Astrocyte (in vitro differentiated cells and primary cell): ENCODE measurements at regions not wholly inside any gene's neighbourhood (a gene's known extent, or its start where the extent isn't known, plus 50 kb on each side); places are given as distances from the start of the nearest gene placed in this dataset.

Experiments used
- DNase-seq: peaks from one replicate; pipeline ENCODE4 v3.0.0-alpha.2; 2010; ENCODE audit warnings: low read depth
- FAIRE-seq: peaks from 2 replicates; lab custom pipeline; 2011; peaks lifted over from hg19 to GRCh38; lab: Jason Lieb, UNC
- H2AFZ ChIP-seq: 2 replicates; pipeline ENCODE4 v1.6.0; 2012; ENCODE audit warnings: low read depth, low read length, inconsistent platforms
- H3K27ac ChIP-seq: 2 replicates; pipeline ENCODE4 v1.5.1; 2011; ENCODE audit warnings: low read depth, low read length, inconsistent platforms
- H3K27me3 ChIP-seq: 2 replicates; pipeline ENCODE4 v1.6.0; 2011; ENCODE audit warnings: low read length, inconsistent platforms; ENCODE audit not compliant: insufficient read depth
- H3K36me3 ChIP-seq: 2 replicates; pipeline ENCODE4 v1.5.1; 2011; ENCODE audit warnings: low read length, inconsistent platforms; ENCODE audit not compliant: insufficient read depth
- H3K4me1 ChIP-seq: 2 replicates; pipeline ENCODE4 v1.5.1; 2011; ENCODE audit warnings: low read length, inconsistent platforms; ENCODE audit not compliant: insufficient read depth
- H3K4me2 ChIP-seq: 2 replicates; pipeline ENCODE4 v1.6.0; 2012; ENCODE audit warnings: low read length, inconsistent platforms
- H3K4me3 ChIP-seq: 2 replicates; pipeline ENCODE4 v1.5.1; 2011; ENCODE audit warnings: low read depth, mild to moderate bottlenecking, low read length, inconsistent platforms; ENCODE audit not compliant: insufficient read depth
- H3K79me2 ChIP-seq: 2 replicates; pipeline ENCODE4 v1.6.0; 2012; ENCODE audit warnings: mild to moderate bottlenecking, low read length, inconsistent platforms; ENCODE audit not compliant: insufficient read depth
- H3K9ac ChIP-seq: 2 replicates; pipeline ENCODE4 v1.6.0; 2012; ENCODE audit warnings: mild to moderate bottlenecking, low read length, inconsistent platforms
- H3K9me3 ChIP-seq: 2 replicates; pipeline ENCODE4 v1.5.1; 2012; ENCODE audit warnings: low read depth, mild to moderate bottlenecking, low read length, inconsistent platforms; ENCODE audit not compliant: insufficient read depth
- H4K20me1 ChIP-seq: 2 replicates; pipeline ENCODE4 v1.6.0; 2012; ENCODE audit warnings: low read length, inconsistent platforms; ENCODE audit not compliant: insufficient read depth
- H3K27ac Mint-ChIP-seq: one replicate; pipeline ENCODE4 v1.8.0; 2021; ENCODE audit warnings: mild to moderate bottlenecking, mixed read lengths; ENCODE audit not compliant: unreplicated experiment
- H3K27me3 Mint-ChIP-seq: one replicate; pipeline ENCODE4 v1.8.0; 2021; ENCODE audit warnings: low read depth, mixed read lengths; ENCODE audit not compliant: unreplicated experiment
- H3K36me3 Mint-ChIP-seq: one replicate; pipeline ENCODE4 v1.8.0; 2021; ENCODE audit warnings: low read depth, mixed read lengths; ENCODE audit not compliant: unreplicated experiment
- H3K4me1 Mint-ChIP-seq: one replicate; pipeline ENCODE4 v1.8.0; 2021; ENCODE audit warnings: low read depth, mixed read lengths; ENCODE audit not compliant: unreplicated experiment
- H3K4me3 Mint-ChIP-seq: one replicate; pipeline ENCODE4 v1.8.0; 2021; ENCODE audit warnings: mild to moderate bottlenecking, moderate library complexity, mixed read lengths; ENCODE audit not compliant: unreplicated experiment
- H3K9me3 Mint-ChIP-seq: one replicate; pipeline ENCODE4 v1.8.0; 2021; ENCODE audit warnings: mild to moderate bottlenecking, mixed read lengths; ENCODE audit not compliant: unreplicated experiment
- EZH2 ChIP-seq: IDR thresholded peaks from 2 replicates; pipeline ENCODE4 v1.6.1; 2012; ENCODE audit warnings: mild to moderate bottlenecking, low read length, inconsistent platforms; ENCODE audit not compliant: insufficient read depth
- TF ChIP-seq, protein P1 (sequence below): IDR thresholded peaks from 2 replicates; pipeline ENCODE4 v1.5.1; 2011; ENCODE audit warnings: low read depth, mild to moderate bottlenecking, inconsistent platforms, low read length, moderate library complexity; ENCODE audit not compliant: insufficient read depth

DNA sequence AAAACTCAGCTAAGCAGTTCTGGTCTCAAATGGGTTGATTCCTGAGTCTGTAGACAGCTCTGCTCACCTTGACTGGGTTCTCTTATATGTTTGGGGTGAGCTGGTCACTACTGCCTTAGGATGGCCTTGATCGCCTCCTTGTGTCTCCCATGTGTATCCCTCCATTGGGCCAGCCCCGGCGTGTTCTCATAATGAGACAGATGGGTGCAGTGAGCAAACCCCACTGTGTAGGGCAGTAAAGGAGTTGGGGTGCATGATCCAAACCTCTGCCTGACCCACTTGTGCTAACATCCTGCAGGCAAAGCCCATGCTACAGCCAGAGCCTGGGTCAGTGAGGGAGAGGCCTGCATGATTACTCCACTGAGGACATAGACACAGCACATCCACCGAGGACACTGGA is 657.6 kb downstream of the BRD1 start:
- DNase-seq (no peak), FAIRE-seq (no peak)
- no peaks in the 10 kb centered on the region for H3K79me2 ChIP-seq
- no peak overlapping the region for H3K4me3 ChIP-seq
- H3K9me3 Mint-ChIP-seq = peaks cover 15% of the 10 kb centered on the region
- no peak overlapping the region for H3K4me2 ChIP-seq
- H3K27ac Mint-ChIP-seq = no peak overlapping the region
- H3K27ac ChIP-seq = no peak overlapping the region
- no peaks in the 10 kb centered on the region for H3K27me3 ChIP-seq
- no peaks in the 10 kb centered on the region for H3K36me3 ChIP-seq
- no peaks in the 10 kb centered on the region for H3K36me3 Mint-ChIP-seq
- H4K20me1 ChIP-seq = no peaks in the 10 kb centered on the region
- H3K4me1 ChIP-seq = no peaks in the 10 kb centered on the region
- H3K4me3 Mint-ChIP-seq = no peak overlapping the region
- TF ChIP-seq, protein P1, sequence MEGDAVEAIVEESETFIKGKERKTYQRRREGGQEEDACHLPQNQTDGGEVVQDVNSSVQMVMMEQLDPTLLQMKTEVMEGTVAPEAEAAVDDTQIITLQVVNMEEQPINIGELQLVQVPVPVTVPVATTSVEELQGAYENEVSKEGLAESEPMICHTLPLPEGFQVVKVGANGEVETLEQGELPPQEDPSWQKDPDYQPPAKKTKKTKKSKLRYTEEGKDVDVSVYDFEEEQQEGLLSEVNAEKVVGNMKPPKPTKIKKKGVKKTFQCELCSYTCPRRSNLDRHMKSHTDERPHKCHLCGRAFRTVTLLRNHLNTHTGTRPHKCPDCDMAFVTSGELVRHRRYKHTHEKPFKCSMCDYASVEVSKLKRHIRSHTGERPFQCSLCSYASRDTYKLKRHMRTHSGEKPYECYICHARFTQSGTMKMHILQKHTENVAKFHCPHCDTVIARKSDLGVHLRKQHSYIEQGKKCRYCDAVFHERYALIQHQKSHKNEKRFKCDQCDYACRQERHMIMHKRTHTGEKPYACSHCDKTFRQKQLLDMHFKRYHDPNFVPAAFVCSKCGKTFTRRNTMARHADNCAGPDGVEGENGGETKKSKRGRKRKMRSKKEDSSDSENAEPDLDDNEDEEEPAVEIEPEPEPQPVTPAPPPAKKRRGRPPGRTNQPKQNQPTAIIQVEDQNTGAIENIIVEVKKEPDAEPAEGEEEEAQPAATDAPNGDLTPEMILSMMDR = no peak
- no peak for TF ChIP-seq EZH2
- peaks cover 16% of the 10 kb centered on the region for H3K9me3 ChIP-seq
- no peak overlapping the region for H2AFZ ChIP-seq
- peaks cover 43% of the 10 kb centered on the region for H3K27me3 Mint-ChIP-seq
- no peaks in the 10 kb centered on the region for H3K4me1 Mint-ChIP-seq
- no peak overlapping the region for H3K9ac ChIP-seq

DNA sequence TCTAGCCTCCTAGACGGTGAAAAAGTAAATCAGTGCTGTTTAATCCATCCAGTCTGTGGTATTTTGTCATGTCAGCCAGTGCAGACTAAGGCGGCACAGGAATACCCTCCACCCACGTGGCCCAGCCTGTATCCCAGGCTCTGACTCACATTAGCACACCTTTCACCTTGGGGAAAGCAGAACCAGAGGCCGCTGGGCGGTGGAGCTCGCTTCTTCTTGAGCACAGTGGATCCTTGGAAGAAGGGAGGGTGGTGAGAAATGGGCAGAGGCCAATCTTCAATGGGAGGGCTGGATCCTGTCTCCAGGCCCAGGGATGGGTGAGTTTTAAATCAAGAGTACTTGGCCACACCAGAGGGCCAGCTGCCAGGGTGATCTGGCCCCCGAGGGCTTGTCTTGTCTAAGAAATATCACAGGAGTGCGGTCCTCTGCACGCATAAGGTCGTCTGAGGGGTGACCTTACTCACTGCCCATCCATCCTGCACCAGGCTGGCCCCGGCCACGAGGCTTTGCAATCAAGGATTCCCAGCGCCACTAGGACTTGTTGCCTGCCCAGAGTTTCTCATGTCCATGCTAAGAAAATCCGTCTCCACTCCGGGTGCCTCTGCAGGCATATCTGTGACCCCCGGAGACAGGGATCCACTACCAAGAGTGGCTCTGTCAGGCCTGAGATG is 658.5 kb downstream of the BRD1 start:
- Mint-ChIP-seq H3K4me3 (no peak overlapping the region), H3K27ac (no peak overlapping the region), H3K4me1 (no peaks in the 10 kb centered on the region), H3K36me3 (no peaks in the 10 kb centered on the region), H3K27me3 (peaks cover 42% of the 10 kb centered on the region), H3K9me3 (peaks cover 15% of the 10 kb centered on the region)
- peaks cover 16% of the 10 kb centered on the region for H3K9me3 ChIP-seq
- H3K79me2 ChIP-seq = no peaks in the 10 kb centered on the region
- no peak for DNase-seq
- no peaks in the 10 kb centered on the region for H4K20me1 ChIP-seq
- H3K36me3 ChIP-seq = no peaks in the 10 kb centered on the region
- no peak for TF ChIP-seq EZH2
- TF ChIP-seq, protein P1 = no peak
- no peak overlapping the region for H3K4me2 ChIP-seq
- H3K4me3 ChIP-seq = no peak overlapping the region
- FAIRE-seq = no peak
- no peak overlapping the region for H3K9ac ChIP-seq
- H3K27me3 ChIP-seq = no peaks in the 10 kb centered on the region
- H2AFZ ChIP-seq = no peak overlapping the region
- no peaks in the 10 kb centered on the region for H3K4me1 ChIP-seq
- H3K27ac ChIP-seq = no peak overlapping the region

DNA sequence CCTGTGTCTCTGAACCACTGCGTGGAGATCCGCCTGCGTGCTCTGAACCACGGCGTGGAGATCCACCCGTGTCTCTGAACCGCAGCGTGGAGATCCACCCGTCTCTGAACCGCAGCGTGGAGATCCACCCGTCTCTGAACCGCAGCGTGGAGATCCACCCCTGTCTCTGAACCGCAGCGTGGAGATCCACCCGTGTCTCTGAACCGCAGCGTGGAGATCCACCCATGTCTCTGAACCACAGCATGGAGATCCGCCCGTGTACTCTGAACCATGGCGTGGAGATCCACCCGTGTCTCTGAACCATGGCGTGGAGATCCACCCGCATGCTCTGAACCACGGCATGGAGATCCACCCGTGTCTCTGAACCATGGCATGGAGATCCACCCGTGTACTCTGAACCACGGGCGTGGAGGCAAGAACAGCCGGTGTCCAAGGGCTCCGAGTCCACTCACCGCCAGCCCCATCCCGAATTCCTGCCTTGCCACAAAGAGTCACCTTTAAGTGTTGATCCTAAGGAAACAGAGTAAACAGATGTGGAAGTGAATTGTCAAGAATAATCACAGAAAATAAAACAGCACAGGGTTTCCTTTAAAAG is 659.4 kb downstream of the BRD1 start:
- no peaks in the 10 kb centered on the region for H3K4me1 ChIP-seq
- H3K9ac ChIP-seq = no peak overlapping the region
- no peaks in the 10 kb centered on the region for H3K27me3 ChIP-seq
- H2AFZ ChIP-seq = no peak overlapping the region
- no peaks in the 10 kb centered on the region for H3K79me2 ChIP-seq
- H3K27ac Mint-ChIP-seq = no peak overlapping the region
- no peak overlapping the region for H3K27ac ChIP-seq
- DNase-seq = no peak
- no peak overlapping the region for H3K4me3 ChIP-seq
- no peaks in the 10 kb centered on the region for H3K4me1 Mint-ChIP-seq
- no peaks in the 10 kb centered on the region for H4K20me1 ChIP-seq
- no peaks in the 10 kb centered on the region for H3K36me3 ChIP-seq
- TF ChIP-seq, protein P1 = no peak
- TF ChIP-seq EZH2 = no peak
- no peak overlapping the region for H3K4me3 Mint-ChIP-seq
- peaks cover 15% of the 10 kb centered on the region for H3K9me3 Mint-ChIP-seq
- H3K27me3 Mint-ChIP-seq = peaks cover 41% of the 10 kb centered on the region
- no peak for FAIRE-seq
- no peak overlapping the region for H3K4me2 ChIP-seq
- H3K36me3 Mint-ChIP-seq = no peaks in the 10 kb centered on the region
- H3K9me3 ChIP-seq = peaks cover 16% of the 10 kb centered on the region
